HG02642 (cell line): ENCODE measurements at regions not wholly inside any gene's neighbourhood (a gene's known extent, or its start where the extent isn't known, plus 50 kb on each side); places are given as distances from the start of the nearest gene placed in this dataset.

Experiments
- ATAC-seq: cut with Tn5 transposase; IDR thresholded peaks from one replicate; pipeline ENCODE4 v1.9.1; 2021; ENCODE audit warnings: mild to moderate bottlenecking; ENCODE audit not compliant: unreplicated experiment, poor library complexity

DNA sequence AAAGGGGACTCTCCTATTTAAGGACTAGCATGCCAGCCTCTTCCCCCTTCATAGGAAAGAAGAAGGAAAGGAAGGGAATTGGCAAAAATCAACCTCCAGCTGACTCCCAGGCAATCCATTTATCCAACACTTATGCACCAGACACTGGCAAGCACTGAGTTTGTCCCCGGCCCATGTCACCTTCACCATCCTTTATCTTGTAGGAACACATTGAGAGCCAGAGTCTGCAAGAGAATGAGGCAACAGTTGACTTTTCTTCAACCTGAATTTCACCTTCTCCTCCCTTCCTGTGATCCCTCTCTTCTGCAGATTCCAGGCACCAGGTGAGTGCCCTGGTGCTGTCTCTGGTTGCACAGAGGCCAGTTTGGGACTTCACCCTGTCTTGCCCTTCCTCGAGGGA lies 264.3 kb upstream of the ECI2 start:
- no peak for ATAC-seq

DNA sequence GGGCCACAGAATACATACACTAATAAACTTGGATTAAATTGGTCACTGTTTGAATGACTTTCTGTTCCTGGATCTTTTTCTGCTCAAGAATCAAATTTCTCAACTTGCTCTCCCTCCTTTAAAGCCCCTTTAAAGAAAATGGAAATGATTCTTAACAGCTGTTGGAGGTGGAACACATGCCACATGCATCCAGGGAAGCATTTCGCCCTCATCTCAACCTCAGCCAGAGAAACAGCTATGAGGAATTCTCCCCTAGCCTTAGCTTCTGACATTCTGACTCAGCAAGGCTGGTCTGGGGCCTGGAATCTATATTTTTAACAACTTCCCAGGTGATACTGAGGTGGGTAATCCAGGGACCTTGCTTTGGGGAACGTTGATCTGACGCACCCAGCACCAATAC lies 263.4 kb upstream of the ECI2 start:
- no peak for ATAC-seq

DNA sequence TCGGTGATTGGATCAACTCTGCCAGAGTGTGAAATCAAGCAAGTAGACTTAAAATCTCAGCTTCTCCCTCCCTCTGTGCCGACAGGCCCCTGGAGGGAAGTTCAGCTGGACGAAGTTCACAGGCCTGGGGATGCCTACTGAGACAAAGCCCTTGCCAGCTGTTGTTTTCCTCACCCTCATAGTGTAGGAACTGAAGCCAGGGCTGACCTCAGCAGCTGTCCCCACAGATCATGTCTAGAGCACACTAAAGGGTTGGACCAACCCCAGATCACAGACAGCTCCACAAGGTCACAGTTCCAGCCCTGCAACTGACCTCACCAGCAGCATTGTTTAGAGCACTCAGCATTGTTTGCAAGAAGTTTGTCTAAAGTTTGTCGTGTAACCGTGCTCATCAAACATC lies 261.9 kb upstream of the ECI2 start:
- ATAC-seq = no peak

DNA sequence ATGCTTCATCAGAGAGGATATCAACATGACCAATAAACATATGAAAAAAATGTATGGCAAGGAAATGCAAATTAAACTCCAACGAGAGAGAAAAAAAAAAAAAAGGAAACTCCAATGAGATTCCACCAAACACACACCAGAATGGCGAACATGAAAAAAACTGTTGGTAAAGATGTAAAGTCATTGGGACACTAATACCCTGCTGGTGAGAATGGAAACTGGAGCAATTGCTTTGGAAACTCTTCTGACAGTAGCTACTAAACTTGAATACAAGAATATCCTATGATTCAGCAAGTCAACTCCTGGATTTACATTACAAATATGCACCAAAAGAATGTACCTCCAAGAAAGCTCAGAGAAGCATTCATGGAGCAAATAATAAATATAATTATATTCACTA lies 260.7 kb upstream of the ECI2 start:
- no peak for ATAC-seq

DNA sequence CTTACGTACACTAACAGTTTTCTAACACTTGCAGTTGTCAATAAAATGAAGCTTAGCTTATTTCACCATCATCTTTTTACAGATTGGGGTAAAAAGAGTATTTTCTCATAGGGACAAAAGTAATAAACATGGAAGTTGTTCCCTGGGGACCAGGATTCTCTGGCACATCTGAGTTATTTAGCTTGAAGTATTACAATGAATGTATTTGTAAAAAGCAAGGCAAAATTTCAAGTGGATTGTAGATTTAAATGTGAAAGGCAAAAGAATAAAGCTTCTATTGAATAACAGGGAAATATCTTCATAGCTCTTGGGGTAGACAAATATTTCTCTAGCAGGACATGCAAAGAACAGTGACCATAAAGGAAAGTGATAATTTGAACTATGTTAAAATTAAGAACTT lies 260.0 kb upstream of the ECI2 start:
- no peak for ATAC-seq

DNA sequence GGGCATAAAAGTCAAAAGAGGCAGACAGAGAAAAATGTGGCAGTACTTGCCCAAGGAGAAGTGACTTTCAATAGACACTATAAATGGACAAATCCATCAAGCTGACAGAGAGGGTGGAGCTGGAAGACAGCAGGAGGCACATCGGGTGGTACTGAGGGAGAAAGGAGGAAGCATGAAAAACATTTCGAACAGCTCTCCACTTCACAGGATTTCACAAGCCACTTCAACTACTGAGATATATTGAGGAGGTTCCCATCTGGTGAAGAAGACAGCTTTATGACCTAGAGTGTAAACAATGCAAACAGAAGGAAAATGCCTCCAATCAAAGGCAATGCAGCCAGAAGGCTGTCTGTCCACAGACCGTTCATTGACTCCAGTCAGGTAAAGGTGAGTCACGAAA lies 259.4 kb upstream of the ECI2 start:
- no peak for ATAC-seq

DNA sequence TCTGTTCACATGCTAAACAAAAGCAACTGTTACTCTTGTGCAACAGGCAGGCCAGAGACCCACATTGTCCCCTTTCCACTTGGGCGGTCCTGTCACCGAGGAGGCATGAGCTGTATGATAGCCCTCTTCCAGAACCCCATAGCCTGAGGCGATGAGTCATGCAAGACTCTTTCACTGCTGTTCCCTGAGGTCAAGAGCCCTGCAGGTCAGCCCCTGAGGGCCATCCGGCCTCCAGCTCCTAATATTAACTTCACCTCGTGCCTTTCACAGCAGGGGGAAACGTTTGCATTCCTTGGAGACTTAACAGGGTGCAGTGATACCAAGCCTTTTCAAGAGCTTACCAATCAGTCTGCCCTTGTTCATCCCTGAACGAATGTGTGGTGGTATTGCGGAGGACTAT lies 253.3 kb upstream of the ECI2 start:
- no peak for ATAC-seq

DNA sequence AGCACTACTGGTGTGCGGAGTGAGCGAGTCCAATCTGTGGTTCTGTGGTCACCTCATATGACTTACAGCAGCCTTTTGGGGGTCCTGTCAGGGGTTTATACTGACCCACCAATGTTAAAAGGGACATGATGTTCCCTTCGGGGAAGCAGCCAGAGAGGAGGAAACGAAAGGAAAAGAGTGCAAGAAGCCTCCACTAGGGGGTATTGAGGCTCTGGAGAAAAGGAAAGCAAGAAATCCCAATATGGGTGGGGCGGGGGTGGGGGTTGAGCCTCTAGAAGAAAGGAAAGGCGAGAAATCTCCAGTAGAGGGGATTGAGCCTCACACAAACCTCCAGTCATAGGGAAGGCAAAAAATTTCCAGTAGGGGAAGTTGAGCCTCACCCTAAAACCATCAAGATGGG lies 249.3 kb upstream of the ECI2 start:
- no peak for ATAC-seq

DNA sequence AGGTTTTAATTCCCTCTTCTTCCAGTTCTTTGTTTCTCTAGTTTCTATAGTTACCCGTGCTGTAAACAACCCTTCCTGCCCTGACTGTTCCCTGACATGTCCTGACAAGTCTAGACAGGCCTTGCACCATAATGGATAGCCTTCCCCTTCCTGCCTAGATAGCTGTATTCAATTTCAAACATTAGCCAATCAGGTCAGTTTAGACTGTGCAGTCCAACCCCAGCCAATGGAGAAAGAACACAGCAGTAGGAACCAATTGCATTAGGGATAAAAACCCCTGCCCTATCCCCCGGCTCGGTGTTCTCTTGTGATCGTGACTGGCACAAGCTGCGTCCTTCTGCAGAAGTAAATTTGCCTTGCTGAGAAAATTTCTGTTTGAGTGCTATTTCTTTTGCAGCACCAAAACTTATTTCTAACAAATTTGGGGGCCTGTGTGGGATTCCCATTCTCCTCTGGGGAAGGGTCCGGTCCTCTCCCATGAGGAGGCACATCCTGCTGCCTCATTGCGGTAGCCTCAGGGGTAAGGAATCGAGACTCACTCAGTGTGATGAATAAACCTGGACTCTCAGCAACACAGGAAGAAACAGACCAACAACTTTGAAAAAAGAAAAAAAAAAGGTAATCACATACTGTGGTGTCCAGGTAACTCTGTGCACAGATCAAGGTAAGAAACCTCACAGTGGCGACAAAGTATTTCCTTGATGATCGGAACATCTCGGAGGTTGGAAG lies 248.7 kb upstream of the ECI2 start:
- no peak for ATAC-seq

DNA sequence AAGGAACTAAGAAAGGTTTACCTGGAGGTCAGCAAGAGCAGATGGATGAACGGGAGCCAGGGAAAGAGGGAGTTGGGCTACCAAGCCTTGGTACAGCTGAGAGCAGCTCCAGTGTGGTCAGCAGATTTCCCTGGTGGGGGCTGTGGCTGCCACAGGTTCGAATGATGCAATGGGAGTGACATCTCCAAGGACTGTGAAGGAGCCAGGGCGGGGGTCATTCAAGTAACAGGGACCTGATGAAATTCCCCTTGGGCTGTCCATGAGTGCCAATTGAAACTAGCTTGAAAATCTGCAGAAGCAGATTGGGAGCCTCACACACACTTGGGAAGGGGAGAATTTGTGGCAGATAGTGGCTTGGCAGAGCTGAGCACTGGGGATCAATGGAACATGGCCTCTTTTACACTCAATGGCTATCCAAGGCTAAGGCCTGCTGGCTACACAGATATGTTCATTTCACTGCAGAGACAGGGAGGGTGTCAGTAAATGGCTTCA lies 247.0 kb upstream of the ECI2 start:
- no peak for ATAC-seq

DNA sequence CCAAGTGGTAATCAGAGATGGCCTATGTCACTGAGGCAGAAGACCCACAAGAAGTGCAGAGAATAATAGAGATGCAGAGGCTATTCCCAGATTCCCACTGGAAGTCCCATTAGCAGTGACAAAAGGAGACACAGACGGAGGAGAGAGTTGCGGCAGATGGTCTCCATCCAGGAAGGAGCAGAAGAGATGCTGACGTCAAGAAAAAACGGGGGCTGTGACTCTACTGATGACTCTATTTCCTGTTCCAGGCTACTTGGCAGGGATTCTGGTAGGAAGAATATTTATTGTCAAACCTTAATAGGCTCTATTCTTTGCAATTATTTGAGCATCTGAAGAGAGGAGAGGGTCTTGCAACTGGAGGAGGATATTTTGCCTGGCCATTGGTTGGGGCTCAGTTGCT lies 246.0 kb upstream of the ECI2 start:
- ATAC-seq = no peak

DNA sequence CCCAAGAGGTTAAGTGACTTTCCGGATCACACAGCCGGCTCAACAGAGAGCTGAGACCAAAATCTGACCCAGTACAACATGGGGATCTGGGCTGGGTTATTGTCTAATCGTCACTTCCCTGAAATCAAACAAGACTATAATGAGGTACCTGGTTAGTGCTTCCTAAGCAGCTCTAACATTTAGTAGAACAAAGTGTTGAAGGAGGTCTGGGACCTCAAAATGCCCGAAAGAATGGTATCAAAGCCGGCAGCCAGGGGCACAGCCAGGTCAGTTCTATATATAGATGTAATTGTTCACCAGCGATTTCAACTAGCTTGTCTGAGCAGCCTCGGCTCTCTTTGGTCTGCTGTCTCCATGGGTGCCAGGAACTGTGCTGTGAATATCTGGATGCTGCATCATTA lies 245.5 kb upstream of the ECI2 start:
- no peak for ATAC-seq

DNA sequence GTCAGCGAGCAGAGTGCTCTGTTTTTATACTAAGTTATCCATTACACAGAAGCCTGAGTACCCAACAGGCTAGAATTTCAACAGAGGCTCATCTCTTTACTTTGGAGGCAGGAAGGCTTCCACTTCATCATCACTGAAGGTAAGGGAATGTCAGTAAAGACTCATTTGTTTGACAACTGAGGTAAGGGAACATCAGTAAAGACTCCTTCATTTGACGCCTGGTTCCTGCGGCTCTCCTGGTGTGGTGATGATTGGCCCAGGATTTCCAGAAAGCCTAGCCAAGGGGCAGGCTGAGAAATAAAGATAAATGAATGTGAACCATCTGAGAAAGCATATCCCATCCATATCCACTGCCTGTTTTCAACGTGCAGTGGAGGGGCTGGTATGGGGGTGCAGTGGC lies 244.6 kb upstream of the ECI2 start:
- no peak for ATAC-seq

DNA sequence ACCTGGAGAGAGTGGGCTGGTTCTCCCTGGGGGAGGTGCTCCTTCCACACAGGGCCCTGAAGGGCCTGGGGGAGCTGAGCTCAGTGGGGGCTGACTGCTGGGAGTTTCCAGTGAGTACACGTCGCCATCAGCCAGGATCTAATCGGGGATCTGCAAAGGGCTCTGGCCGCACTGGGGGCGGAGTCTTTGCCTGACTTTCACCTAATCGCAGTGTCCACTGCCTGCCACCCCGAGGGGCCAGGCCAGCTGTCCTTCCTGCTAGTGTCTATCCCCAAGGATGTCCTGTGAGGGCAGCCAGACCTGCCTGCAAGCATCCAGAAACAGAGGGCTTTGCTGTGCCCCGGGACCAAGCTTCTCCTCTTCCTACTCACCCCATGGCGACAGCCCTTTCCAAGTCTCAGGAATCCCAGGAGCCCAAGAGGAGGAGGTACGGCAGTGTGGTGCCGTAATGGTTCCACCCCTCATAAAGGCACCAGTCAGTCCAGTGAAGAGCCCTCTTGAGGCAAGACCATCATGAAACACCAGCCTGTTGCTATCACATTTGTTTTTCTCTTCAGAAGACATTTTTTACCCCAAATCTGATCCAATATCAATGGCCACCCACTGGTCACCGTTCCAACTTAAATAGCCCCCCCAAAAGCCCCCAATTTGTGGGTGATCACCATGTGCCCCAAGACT lies 243.1 kb upstream of the ECI2 start:
- ATAC-seq = no peak

DNA sequence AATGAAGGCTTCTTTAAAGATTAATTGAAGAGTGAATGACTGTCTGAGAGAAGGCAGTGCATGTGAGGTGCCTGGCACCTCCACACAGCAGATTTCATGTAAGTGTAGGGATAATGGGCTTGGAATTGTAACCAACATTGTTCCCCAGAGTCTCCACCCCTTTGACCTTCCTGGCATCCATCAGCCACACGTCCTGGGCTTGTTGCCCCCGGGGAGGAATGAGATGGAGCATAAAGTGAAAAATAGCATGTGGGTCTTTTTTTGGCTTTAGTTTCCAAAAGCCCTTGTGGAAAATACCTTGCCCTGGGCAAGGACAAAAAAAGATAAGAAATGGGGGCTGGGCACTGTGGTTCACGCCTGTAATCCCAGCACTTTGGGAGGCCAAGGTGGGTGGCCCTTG lies 242.2 kb upstream of the ECI2 start:
- ATAC-seq = no peak

DNA sequence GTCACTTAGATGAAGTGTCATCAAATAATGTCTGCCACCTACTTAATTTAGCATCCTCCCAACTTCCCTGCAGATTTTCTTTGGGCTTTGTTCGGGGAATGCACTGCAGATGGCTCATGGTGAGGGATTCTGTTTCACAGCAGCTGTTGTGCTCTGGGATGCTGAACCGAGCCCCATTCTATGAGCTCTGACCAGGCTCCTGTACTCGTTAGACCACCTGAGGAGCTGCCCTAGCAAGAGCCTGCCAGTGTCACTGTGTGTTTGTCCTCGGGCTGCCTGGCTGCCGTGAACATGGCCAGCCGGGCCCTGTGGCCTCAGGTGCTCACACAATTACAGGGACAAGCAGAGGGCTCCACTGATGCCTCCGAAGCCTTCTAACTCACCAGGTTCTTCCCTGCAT lies 238.8 kb upstream of the ECI2 start:
- ATAC-seq = no peak

DNA sequence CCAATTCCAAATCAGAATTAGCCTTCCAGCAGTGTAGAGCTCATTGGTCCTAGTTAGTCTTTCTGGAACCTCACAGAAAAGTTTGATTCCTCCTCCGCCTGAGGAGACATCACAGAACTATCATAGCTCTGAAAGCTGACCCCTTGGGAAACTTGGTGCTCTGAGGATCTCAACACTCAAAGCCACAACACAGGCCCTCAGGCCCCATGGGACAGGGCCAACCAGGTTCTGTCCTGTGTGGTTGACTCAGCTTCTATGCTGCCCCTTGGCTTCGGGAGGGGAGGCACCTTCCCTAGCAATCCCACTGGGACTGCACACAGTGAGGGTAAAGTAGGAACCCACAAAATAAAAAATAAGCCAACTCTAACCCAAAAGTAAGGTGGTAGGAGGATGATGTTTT lies 237.5 kb upstream of the ECI2 start:
- ATAC-seq = no peak

DNA sequence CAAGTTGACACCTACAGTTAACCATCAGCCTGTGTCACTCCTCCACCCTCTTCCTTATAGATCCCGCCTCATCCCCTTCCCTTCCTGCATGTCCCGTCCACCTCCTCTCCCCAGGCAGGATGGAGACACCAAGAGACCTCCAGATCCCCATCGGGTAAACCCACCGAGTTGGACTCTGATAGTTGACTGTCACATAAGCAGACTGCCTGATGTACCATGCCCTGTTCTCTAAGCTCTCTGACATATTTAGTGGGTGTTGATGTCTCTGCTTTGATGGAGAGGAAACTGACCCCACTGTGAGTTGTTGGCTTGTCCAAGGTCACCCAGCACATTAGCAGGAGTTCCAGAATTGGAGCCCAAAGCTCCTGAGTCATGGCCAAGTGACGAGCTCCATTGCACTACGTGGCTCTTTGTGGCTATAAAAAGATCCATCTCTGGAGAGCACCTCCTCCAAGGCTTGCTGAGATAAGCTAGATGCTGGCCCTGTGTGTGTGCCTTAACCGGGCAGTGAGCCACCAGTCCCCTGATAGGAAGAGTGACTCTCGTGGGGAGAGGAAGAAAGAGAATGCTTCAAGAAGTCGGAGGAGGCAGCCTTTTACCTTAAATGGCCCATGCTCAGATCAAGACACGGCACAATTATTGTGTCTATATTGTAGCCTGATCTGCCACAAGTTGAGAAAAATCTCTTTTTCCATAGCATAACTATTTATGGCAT lies 236.0 kb upstream of the ECI2 start:
- ATAC-seq = no peak

DNA sequence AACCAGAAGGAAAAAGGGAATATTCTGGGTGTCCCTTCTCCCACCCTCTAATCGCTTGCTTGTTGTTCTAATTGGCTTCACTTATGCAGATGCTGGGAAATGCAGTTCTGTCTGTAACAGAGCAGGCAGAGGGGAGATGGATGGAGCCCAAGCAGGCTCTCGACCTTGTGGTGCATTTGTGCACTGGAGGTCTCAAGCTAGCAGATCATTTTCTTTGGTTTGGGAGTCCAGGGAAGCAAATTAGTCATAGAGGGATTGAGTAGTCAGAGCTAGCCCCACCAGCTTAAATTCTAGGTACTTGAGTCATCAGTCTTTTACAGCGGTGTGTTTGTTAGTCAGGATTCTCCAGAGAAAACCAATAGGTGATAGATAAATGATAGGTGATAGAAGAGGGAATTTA lies 234.7 kb upstream of the ECI2 start:
- no peak for ATAC-seq

DNA sequence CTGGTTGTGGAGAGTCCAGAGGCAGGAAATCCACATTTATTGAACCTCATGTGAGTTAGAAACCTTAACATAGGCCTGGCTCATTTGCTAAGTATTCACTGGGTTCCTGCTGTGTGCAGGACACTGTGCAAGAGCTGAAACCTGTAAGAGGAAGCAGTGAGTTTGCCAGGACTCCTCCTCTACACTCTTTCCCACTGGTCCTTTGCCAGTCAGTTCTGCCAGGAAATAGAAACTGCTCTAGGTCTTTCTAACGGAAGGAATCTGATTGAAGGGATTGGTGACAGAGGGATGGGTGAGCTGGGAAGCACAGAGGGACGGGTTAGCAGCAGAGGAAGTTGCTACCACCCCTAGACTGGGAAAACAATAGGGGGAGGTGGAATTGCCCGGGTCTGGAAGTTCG lies 234.2 kb upstream of the ECI2 start:
- ATAC-seq = no peak

DNA sequence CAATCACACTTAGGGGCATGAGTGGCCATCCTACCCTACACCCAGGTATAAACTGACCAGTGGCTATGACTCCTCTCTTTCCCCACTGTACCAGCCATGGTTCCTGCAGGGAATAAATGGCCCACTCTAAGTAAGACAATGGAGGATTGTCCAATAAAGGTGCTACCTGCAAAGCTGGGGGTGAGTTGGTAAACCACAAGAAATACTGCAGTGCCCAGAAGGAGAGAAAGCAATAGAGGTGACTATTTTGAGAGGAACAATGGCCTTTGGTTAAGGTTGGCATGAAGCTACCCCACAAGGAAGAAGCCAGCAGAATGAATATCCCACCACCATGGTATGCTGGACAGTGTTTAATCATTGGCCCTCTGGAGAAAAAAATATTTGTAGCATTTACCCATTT lies 233.3 kb upstream of the ECI2 start:
- ATAC-seq = no peak

DNA sequence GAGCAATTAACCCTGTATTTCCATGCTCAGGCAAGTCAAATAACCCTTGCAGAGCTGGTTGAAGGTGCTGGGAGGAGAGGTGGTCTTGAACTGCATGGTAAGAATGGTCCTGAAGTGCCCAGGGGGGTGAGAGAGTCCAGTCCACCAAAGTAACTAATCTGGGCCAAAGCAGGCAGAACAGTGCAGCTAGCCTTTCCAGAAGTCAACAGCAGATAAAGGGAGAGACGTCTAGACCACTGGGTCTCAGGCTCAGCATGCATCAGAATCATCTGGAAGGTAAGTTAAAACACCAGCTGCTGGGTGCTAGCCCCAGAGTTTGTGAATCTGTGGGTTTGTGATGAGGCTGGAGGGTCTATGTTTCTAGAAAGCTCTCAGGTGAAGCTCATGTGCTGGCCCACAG lies 232.3 kb upstream of the ECI2 start:
- no peak for ATAC-seq
